HG02970 (cell line): ENCODE measurements at regions not wholly inside any gene's neighbourhood (a gene's known extent, or its start where the extent isn't known, plus 50 kb on each side); places are given as distances from the start of the nearest gene placed in this dataset.

ENCODE experiments used
- ATAC-seq: cut with Tn5 transposase; IDR thresholded peaks from one replicate; pipeline ENCODE4 v1.9.1; 2021; ENCODE audit warnings: mild to moderate bottlenecking, moderate library complexity, moderate number of reproducible peaks; ENCODE audit not compliant: unreplicated experiment, low FRiP score

DNA sequence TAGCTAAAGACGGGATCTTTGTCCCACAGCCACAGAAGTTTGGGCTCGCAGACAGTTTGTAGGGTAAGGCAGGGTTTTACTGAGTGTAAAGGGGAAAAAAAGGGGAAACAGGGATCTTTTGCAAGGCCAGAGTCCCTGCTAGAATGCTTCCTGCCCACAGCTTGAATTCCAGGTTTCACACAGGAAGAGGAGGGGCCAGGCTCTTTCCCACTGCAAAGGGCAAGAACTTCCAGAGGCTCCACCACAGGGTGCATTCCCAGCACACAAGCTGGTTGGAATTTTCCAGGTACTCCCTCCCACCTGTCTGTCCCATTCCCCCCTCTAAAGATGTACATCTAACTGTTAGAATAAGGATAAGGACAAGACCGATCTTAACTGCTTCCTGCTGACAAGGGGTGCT lies 1126.9 kb downstream of the KCNT2 start:
- no peak for ATAC-seq

- ATAC-seq: no peak
These were observed 1132.7 kb downstream of the KCNT2 start for GRCh38 chr1:195475568-195475967.

DNA sequence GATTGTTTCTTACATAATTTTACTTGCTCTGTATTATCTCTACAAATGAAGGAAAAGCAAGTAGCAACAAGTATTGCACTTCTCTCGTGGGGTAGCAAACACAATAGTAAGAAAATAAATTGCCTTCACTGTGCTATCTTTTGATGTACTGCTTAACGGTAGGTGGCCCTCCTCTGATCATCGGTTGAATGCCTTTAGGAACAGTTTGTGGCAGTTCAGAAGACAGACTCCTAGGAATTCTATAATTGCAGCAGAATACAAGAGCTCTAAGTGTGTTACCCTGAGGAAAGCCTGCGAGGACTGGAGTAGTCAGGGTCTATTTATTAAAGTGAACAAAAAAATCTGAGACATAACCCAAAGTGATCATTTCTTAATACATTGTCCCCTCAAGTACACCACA lies 1135.9 kb downstream of the KCNT2 start:
- no peak for ATAC-seq

DNA sequence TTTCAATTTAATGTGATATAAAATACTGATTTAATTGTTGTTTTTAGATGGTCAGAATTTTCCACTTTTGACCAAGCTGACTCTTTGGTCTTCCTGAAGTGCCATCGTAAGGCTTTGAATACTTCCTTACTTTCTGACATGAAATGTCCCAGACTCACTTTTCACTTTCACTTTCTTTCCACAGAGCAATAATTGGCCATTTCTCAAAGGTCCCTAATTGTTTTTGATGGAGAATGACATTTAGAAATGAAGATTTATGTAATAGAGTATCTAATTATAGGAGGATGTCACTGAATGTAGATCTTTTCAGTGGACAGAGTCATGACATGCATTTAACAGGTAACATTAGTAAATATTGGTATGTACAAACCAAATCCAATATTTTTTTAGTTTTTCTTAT lies 1141.6 kb downstream of the KCNT2 start:
- no peak for ATAC-seq

GRCh38 chr1:195462646-195463045 lies 1145.6 kb downstream of the KCNT2 start:
- no peak for ATAC-seq

- ATAC-seq: no peak
These were observed 1146.1 kb downstream of the KCNT2 start for GRCh38 chr1:195462152-195462551.

DNA sequence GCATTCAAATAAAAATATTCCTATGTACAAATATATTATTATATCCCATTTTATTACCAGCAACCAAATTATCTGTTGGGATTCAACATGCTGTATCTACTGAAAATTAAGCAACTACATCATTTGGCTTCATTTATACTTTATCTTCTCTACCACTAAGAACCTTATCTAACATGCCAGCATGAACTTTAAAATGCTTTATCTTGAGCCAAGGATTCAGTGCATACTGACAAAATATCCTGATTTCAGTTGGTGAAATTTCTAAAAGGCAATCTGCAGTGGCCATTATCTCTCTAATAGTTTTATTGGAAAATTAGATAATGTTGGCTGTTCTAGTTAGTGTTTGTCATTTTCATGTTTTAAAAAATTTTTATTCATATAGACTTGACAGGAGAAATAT lies 1149.9 kb downstream of the KCNT2 start:
- ATAC-seq: no peak

DNA sequence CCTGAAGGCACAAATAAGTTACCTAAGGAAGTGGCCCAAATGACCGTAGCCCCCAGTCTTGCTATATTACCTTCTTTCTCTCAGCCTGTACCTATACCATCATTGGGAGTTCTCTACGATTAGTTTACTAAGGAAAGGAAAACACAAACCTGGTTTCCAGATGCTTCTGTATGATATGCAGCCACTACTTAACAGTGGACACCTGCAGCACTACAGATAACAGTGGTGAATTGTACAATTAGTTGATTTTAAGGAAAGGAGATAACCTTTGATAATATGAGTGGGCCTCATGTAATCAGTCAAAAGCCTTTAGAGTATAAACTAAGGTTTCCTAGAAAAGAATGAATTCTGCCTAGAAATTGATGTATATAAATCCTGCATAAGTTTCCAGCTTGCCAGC lies 1157.4 kb downstream of the KCNT2 start:
- no peak for ATAC-seq

GRCh38 chr1:195439661-195440060 lies 1168.6 kb downstream of the KCNT2 start:
- ATAC-seq: no peak

- no peak for ATAC-seq
These were observed 1173.6 kb downstream of the KCNT2 start for GRCh38 chr1:195434566-195435203.

- no peak for ATAC-seq
These were observed 1177.4 kb downstream of the KCNT2 start for GRCh38 chr1:195430826-195431225.

DNA sequence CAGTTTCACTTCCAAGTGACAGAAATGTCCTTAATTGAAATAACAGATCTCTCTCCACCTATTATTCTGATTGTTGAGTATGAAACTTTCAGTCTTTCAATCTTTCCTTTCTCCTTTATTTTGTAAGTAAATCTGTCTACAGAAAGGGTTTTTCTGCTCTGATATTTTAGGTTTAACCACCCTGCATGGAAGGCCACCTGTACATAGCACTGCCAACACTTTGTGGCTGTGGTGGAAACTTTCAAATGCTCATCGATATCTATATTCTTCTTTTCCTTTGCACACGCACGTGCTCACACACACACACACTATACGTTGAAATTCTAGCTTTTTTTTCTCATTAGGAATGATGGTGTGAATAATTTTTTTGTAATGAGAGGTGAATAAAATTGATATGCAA lies 1179.3 kb downstream of the KCNT2 start:
- no peak for ATAC-seq

DNA sequence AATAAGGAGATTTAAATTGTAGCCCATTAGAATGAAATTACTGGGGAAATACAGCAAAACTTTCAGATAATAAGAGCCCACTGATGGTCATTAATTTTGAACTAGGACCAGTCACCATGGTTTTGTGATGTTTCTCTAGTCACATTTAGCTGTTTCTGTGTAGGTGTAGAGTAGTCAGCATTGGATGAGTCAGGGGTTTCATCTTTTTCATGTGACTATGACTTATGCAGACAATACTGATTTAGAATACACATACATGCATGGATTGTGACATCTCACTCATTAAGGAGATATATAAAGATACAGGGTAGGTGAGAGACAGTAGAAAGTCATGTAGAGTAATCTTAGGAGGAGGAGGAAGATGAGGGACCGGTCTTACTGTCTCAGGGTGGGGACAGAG lies 1192.7 kb downstream of the KCNT2 start:
- ATAC-seq: no peak

DNA sequence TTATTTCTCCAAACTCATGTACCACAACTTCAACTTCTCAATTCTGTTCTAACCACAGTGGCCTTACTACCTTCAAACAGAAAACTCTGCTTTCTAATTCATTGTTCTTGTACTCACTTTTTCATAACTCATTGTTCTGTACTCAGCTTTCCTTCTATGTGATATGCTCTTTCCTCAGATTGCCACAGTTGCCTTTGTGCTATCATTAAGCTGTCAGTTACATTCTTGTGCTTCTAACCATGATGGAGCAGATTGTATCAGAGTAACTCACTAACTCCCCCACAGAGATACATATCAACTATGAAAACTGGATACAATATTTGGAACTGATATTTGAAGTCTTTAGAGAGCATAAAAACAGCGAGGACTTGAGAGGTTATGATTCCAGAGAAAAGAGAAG lies 1213.7 kb downstream of the KCNT2 start:
- no peak for ATAC-seq

DNA sequence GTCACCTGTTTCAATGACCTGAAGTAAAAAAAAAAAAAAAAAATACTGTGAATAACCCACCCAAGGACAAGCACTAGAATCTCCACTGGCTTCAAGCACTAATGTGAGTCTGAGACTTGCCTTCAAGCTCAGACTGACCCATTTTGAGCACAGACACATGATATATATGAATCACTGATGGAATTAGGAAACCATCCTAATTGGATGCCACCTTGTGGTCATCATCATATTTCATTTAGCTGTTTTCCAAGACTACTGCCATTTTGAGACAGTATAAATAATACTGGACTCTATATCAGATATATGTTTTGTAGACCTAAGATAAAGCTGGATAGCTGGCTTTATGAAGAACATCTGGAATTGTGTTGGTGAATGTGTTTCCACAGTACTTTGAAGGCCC lies 1232.0 kb downstream of the KCNT2 start:
- no peak for ATAC-seq

DNA sequence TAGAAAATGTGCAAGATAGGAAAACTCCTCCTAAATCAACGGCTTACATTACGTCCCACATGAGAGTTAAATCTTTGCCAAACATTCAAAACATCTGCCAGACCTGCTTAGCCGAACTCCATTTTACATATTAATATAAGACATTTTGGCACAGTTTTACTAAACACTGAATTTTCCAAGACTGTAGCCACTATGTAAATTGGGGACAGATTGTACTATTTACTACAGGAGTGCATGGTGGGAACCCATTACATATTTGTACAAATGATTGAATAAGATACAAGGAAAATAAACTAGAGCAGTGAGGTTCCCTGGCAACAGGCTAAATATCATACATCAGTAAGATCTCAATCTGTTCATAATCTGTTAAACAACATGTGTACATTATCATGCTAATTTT lies 1234.4 kb downstream of the KCNT2 start:
- ATAC-seq: no peak

GRCh38 chr1:195345149-195345548 lies 1263.1 kb downstream of the KCNT2 start:
- no peak for ATAC-seq

DNA sequence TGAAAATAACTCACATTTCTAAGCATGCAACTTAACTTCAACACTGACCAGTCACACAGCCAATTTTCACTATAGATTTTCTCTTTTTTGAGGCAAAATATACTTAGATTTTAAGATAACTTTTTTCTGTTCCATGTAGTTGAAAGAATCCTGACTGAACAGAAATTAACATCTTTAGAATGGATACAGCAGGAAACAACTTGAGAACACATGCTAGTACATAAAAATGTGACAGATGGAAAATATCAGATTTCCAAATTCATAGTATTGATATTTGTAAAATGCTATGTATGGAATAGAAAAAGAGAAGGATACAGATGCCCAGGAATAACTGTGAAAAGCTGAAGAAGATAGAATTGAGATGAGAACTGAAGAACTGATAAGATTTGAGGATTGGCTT lies 1270.6 kb downstream of the KCNT2 start:
- ATAC-seq: no peak

DNA sequence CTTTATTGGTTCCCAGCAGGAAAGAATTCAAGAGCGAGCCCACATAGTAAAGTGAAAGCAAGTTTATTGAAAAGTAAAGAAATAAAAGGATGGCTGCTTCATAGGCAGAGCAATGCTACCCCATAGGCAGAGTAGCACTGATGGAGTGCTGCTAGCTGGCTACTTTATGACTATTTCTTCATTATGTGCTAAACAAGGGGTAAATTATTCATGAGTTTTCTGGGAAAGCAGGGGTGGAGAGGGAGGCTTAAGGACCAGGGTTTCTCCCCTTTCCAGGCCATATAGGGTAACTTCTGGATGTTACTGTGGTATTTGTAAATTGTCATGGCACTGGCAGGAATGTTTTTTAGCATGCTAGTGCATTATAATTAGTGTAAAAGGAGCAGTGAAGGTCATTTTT lies 1271.4 kb downstream of the KCNT2 start:
- ATAC-seq: no peak

DNA sequence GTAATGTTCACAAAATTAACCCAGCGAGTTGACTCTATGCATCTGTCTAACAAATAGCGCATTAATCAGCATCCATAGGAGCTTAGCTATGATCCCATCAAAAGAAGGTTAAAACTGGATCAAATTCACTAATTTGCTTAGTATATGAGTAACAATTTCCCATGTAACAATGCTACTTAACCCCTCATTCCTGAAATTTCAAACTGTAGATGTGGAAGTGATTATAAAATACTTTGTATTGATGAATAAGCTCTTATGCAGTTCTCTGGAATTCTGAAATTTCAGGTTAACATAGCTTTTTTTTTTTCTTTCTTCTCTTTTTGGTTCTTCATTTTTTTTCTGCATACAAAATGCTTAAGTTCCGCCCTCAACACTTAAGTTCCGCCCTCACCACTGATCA lies 1272.7 kb downstream of the KCNT2 start:
- no peak for ATAC-seq

GRCh38 chr1:195332102-195332501 lies 1276.1 kb downstream of the KCNT2 start:
- no peak for ATAC-seq

DNA sequence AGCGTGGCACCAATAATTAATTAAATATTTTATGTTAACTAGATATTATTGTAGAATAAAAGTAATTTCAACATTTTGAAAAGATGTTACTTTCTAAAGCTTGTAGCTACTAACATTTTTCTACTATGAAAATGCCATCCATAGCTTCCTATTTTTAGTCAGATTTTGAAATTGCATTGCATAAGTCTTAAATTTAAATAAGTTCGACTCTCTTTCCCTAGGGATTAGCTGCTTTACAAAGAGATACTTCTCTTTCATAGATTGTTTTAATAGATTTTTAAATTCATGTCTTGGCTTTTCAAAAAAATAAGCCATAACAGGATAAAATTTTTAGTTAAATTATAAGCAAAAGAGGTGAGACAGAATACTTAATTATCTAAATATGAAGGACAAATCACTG lies 1279.6 kb downstream of the KCNT2 start:
- ATAC-seq: no peak

GRCh38 chr1:195328102-195328501 lies 1280.1 kb downstream of the KCNT2 start:
- ATAC-seq: no peak
